ENCODE measurements at regions not wholly inside any gene's neighbourhood (a gene's known extent, or its start where the extent isn't known, plus 50 kb on each side); places are given as distances from the start of the nearest gene placed in this dataset.

DNA sequence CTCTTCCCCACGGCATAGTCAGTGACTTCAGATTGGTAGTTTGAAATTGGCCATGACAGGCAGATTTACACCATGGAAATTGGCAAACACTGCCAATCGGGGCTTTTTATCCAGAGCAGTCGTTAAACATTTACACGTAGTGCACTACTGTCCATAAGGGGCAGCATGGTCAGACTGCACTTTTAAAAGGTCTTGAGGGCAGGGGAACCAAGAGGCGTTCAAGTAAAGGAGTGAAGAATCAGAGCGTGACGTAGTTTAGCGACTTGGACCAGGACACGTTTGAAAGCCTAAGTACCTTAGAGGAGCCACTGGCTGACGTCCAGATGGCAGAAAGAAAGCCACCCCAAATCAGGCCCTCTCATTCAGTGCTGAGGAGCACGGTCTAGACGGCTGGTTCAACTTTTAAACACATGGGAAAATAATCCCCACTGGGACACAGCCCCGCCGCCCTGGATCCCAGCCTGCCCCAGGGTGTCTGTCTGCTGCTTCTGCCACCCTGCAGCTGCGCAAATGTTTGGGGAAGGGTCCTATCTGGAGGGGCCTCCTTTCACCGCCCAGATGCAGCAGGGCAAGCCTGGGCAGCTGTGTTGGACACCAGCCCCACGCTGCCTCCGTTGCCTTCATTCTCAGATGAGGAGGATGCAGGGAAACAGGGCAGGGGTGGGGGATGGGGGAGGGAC is 52.5 kb upstream of the PPP2R5C start:
- Histone ChIP-seq H3K9ac (ENCODE audit: low read length) (no peak overlapping the region), H3K4me3 (ENCODE audit: low read length) (no peak overlapping the region), H3K9me2 (replicated peaks; ENCODE audit: insufficient read depth, low read length) (no peaks in the 10 kb centered on the region), H3K79me2 (ENCODE audit: low read length) (no peaks in the 10 kb centered on the region), H3K27me3 (replicated peaks; ENCODE audit: insufficient read depth, low read length) (no peaks in the 10 kb centered on the region), H3K4me2 (ENCODE audit: low read depth, low read length) (no peak overlapping the region), H3K36me3 (replicated peaks; ENCODE audit: insufficient read depth, low read length) (no peaks in the 10 kb centered on the region), H3K9me3 (replicated peaks; ENCODE audit: insufficient read depth, low read length) (no peaks in the 10 kb centered on the region), H4K20me1 (ENCODE audit: insufficient read depth, low read length) (no peaks in the 10 kb centered on the region), H3K4me1 (ENCODE audit: low read length) (no peaks in the 10 kb centered on the region; the same call in 1 of the 2 replicates), H2AFZ (ENCODE audit: low read length) (no peak overlapping the region), H3K27ac (ENCODE audit: low read length) (no peak overlapping the region), H3F3A (ENCODE audit: insufficient read depth, low read length) (no peaks in the 10 kb centered on the region)
- no peak for TF ChIP-seq CTCF (IDR thresholded peaks at IDR 0.05; ENCODE audit: low read length)
- TF ChIP-seq EZH2phosphoT487 (IDR thresholded peaks at IDR 0.05; ENCODE audit: low read length), result no peak
- no peak for TF ChIP-seq EZH2 (optimal IDR thresholded peaks at IDR 0.05; ENCODE audit: low read depth, low read length)
- no peak for DNase-seq

DNA sequence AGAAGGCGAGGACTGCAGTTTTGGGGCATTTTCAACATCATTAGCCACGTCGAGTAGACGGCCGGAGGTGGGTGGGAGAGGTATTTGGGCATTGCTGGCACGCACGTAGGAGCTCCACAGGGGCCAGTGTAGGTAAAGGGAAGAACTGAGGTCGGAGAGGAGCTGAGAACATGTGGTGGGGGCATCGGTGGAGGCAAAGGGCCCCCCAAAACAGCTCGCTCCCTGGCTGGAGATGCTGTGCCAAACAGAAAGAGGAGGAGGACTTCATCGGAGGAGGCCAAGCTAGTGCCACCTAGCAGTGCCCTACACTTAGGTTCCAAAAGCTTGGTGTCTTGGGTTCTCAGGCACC is 52.0 kb upstream of the PPP2R5C start:
- no peak for DNase-seq

GRCh38 chr14:101709962-101710931 is 51.3 kb upstream of the PPP2R5C start:
- no peak overlapping the region for H3K4me2 ChIP-seq (ENCODE audit: low read depth, low read length)
- no peaks in the 10 kb centered on the region for H3F3A ChIP-seq (ENCODE audit: insufficient read depth, low read length)
- H3K27me3 ChIP-seq (replicated peaks; ENCODE audit: insufficient read depth, low read length), result no peaks in the 10 kb centered on the region
- no peak for DNase-seq
- no peaks in the 10 kb centered on the region for H4K20me1 ChIP-seq (ENCODE audit: insufficient read depth, low read length)
- H3K9me2 ChIP-seq (replicated peaks; ENCODE audit: insufficient read depth, low read length), result no peaks in the 10 kb centered on the region
- no peak overlapping the region for H3K9ac ChIP-seq (ENCODE audit: low read length)
- no peaks in the 10 kb centered on the region for H3K79me2 ChIP-seq (ENCODE audit: low read length)
- TF ChIP-seq EZH2phosphoT487 (IDR thresholded peaks at IDR 0.05; ENCODE audit: low read length), result no peak
- TF ChIP-seq EZH2 (optimal IDR thresholded peaks at IDR 0.05; ENCODE audit: low read depth, low read length), result no peak
- no peak for TF ChIP-seq CTCF (IDR thresholded peaks at IDR 0.05; ENCODE audit: low read length)
- no peak overlapping the region for H3K4me3 ChIP-seq (ENCODE audit: low read length)
- no peak overlapping the region for H2AFZ ChIP-seq (ENCODE audit: low read length)
- no peaks in the 10 kb centered on the region for H3K9me3 ChIP-seq (replicated peaks; ENCODE audit: insufficient read depth, low read length)
- no peak overlapping the region for H3K27ac ChIP-seq (ENCODE audit: low read length)
- H3K4me1 ChIP-seq (ENCODE audit: low read length), result no peaks in the 10 kb centered on the region; the same call in 1 of the 2 replicates
- no peaks in the 10 kb centered on the region for H3K36me3 ChIP-seq (replicated peaks; ENCODE audit: insufficient read depth, low read length)

More for the DNA sequence above, 52.0 kb upstream of the PPP2R5C start:
- Histone ChIP-seq H3F3A (ENCODE audit: insufficient read depth, low read length) (no peaks in the 10 kb centered on the region), H3K9ac (ENCODE audit: low read length) (no peak overlapping the region), H2AFZ (ENCODE audit: low read length) (no peak overlapping the region), H3K4me1 (ENCODE audit: low read length) (no peaks in the 10 kb centered on the region; the same call in 1 of the 2 replicates), H3K79me2 (ENCODE audit: low read length) (no peaks in the 10 kb centered on the region), H3K36me3 (replicated peaks; ENCODE audit: insufficient read depth, low read length) (no peaks in the 10 kb centered on the region), H4K20me1 (ENCODE audit: insufficient read depth, low read length) (no peaks in the 10 kb centered on the region), H3K9me2 (replicated peaks; ENCODE audit: insufficient read depth, low read length) (no peaks in the 10 kb centered on the region), H3K9me3 (replicated peaks; ENCODE audit: insufficient read depth, low read length) (no peaks in the 10 kb centered on the region), H3K4me2 (ENCODE audit: low read depth, low read length) (no peak overlapping the region), H3K4me3 (ENCODE audit: low read length) (no peak overlapping the region), H3K27me3 (replicated peaks; ENCODE audit: insufficient read depth, low read length) (no peaks in the 10 kb centered on the region), H3K27ac (ENCODE audit: low read length) (no peak overlapping the region)
- no peak for TF ChIP-seq EZH2 (optimal IDR thresholded peaks at IDR 0.05; ENCODE audit: low read depth, low read length)
- TF ChIP-seq CTCF (IDR thresholded peaks at IDR 0.05; ENCODE audit: low read length), result no peak
- no peak for TF ChIP-seq EZH2phosphoT487 (IDR thresholded peaks at IDR 0.05; ENCODE audit: low read length)
